GM21447 (cell line): ENCODE measurements at regions not wholly inside any gene's neighbourhood (a gene's known extent, or its start where the extent isn't known, plus 50 kb on each side); places are given as distances from the start of the nearest gene placed in this dataset.

Experiments
- ATAC-seq: cut with Tn5 transposase; IDR thresholded peaks from one replicate; pipeline ENCODE4 v1.9.1; 2021; ENCODE audit not compliant: unreplicated experiment

DNA sequence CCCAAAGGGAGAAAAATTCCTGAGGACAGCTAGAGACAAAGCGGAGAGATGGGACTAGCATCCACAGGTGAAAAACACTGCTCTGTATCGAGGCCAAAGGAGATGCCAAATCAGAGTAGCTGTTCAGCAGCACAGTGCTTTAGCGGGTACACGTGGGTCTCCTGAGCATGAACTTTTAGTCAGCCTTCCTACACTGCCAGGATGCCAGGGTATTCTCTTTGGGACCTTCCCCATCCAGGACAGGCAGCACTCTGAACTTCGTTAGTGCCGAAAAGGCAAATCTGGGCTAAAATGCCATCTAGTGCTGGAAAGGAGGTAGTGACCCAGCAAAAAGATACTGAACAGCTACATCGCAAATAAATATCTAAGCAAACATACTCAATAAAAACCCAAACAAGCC, 64.9 kb downstream of the C6orf58 start:
- peak; percentile 81 for ATAC-seq
